Transverse colon (tissue), 4 donors: ENCODE measurements at regions not wholly inside any gene's neighbourhood (a gene's known extent, or its start where the extent isn't known, plus 50 kb on each side); places are given as distances from the start of the nearest gene placed in this dataset.

ENCODE experiments used
- CTCF ChIP-seq, 5 experiments: fragments of 200-600 bp in 3 of 5; fragments of 450-650 bp in 2 of 5; sonication (generic) in 3 of 5; IDR thresholded peaks; 1 replicate in 2 of 5; 2 replicates in 3 of 5; pipeline ENCODE4 v1.5.1; 2016 to 2017; ENCODE audit warnings: antibody characterized with exemption in 5 of 5, inconsistent platforms in 3 of 5, mild to moderate bottlenecking in 2 of 5, moderate library complexity in 1 of 5
- POLR2AphosphoS5 ChIP-seq, 3 donors: sonication (generic); formaldehyde crosslinking; IDR thresholded peaks; one replicate each; pipeline ENCODE4 v1.6.1; 2016; ENCODE audit warnings: antibody characterized with exemption in 3 of 3

GRCh38 chr5:56352808-56353590 lies 119.9 kb upstream of the ANKRD55 start:
- TF ChIP-seq CTCF (IDR thresholded peaks at IDR 0.05) = no peak
- TF ChIP-seq POLR2AphosphoS5 (IDR thresholded peaks at IDR 0.05) = no peak
